ENCODE measurements at regions not wholly inside any gene's neighbourhood (a gene's known extent, or its start where the extent isn't known, plus 50 kb on each side); places are given as distances from the start of the nearest gene placed in this dataset.

DNA sequence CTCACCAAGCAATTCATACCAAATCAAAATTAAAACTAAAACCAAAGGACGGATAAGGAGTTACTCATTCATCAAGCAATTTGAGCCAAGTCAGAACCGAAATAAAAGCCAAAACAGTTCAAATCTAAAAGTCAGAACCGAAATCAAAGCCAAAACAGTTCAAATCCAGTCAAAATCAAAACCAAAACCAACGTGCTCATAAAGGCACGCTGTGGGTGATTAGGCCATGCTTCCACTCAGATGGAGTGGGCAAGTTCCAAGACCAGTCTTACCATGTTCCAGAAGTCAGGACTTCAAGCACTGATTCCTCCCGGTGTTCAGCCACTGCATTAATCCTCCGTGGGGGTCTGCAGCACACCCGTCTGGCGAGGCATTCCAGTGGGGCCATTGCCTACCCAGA lies 409.3 kb downstream of the TGFB2 start:
- peaks cover 7% of the 10 kb centered on the region for H3K4me1 Mint-ChIP-seq
- H3K36me3 Mint-ChIP-seq (ENCODE audit: low read depth) = no peaks in the 10 kb centered on the region
- H3K9me3 Mint-ChIP-seq = peaks cover 36% of the 10 kb centered on the region
- H3K4me3 Mint-ChIP-seq = no peak overlapping the region
- H3K27ac Mint-ChIP-seq = no peak overlapping the region
- H3K27me3 Mint-ChIP-seq (ENCODE audit: low read depth) = peaks cover 10% of the 10 kb centered on the region
- no peak for TF ChIP-seq CTCF (IDR thresholded peaks at IDR 0.05; ENCODE audit: unreplicated experiment in 3 of 3)

- no peak for TF ChIP-seq CTCF (IDR thresholded peaks at IDR 0.05; ENCODE audit: unreplicated experiment in 3 of 3)
- no peaks in the 10 kb centered on the region for H3K36me3 Mint-ChIP-seq (ENCODE audit: low read depth)
- peaks cover 34% of the 10 kb centered on the region for H3K9me3 Mint-ChIP-seq
- H3K27ac Mint-ChIP-seq = no peak overlapping the region
- no peak overlapping the region for H3K4me3 Mint-ChIP-seq
- H3K4me1 Mint-ChIP-seq = peaks cover 7% of the 10 kb centered on the region
- H3K27me3 Mint-ChIP-seq (ENCODE audit: low read depth) = peaks cover 10% of the 10 kb centered on the region
Measured at GRCh38 chr1:218755128-218755527, 410.0 kb downstream of the TGFB2 start.

- H3K36me3 Mint-ChIP-seq (ENCODE audit: low read depth) = no peaks in the 10 kb centered on the region
- H3K4me3 Mint-ChIP-seq = no peak overlapping the region
- peaks cover 19% of the 10 kb centered on the region for H3K4me1 Mint-ChIP-seq
- H3K9me3 Mint-ChIP-seq = peaks cover 24% of the 10 kb centered on the region
- peaks cover 10% of the 10 kb centered on the region for H3K27me3 Mint-ChIP-seq (ENCODE audit: low read depth)
- H3K27ac Mint-ChIP-seq = no peak overlapping the region
- TF ChIP-seq CTCF (IDR thresholded peaks at IDR 0.05; ENCODE audit: unreplicated experiment in 3 of 3) = no peak
Measured at GRCh38 chr1:218759795-218760194, 413.9 kb upstream of the LYPLAL1 start.

GRCh38 chr1:218760601-218761570 lies 412.8 kb upstream of the LYPLAL1 start:
- no peak for TF ChIP-seq CTCF (IDR thresholded peaks at IDR 0.05; ENCODE audit: unreplicated experiment in 3 of 3)
- Mint-ChIP-seq H3K27me3 (ENCODE audit: low read depth) (peaks cover 10% of the 10 kb centered on the region), H3K4me3 (no peak overlapping the region), H3K27ac (no peak overlapping the region), H3K9me3 (peaks cover 13% of the 10 kb centered on the region), H3K36me3 (ENCODE audit: low read depth) (no peaks in the 10 kb centered on the region), H3K4me1 (peaks cover 19% of the 10 kb centered on the region)

DNA sequence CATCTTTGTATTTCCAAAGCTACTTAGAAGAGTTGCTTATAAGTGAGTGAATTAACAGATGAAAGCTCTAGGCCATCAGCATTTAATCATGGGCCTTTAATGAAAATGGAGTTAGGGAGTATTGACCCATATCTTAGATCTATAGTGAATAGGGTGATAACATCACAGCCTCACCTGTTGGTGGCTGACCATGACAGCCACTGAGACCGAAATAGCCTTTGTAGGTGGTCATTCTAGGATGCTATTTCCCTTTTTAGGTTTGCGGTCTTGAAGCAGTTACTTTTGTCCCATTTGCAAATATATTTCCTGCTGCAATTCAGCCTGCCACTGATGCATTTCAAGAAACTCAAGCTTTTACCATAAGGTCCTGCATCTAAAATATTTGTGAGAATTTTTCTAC lies 410.1 kb upstream of the LYPLAL1 start:
- no peaks in the 10 kb centered on the region for H3K9me3 Mint-ChIP-seq
- H3K36me3 Mint-ChIP-seq (ENCODE audit: low read depth) = no peaks in the 10 kb centered on the region
- H3K4me1 Mint-ChIP-seq = peaks cover 14% of the 10 kb centered on the region

More for the DNA sequence above, 410.1 kb upstream of the LYPLAL1 start:
- H3K4me3 Mint-ChIP-seq = no peak overlapping the region
- TF ChIP-seq CTCF (IDR thresholded peaks at IDR 0.05; ENCODE audit: unreplicated experiment in 3 of 3) = no peak
- no peaks in the 10 kb centered on the region for H3K27me3 Mint-ChIP-seq (ENCODE audit: low read depth)
- peak overlapping the region in 1 of 3 experiments; percentile 2 for H3K27ac Mint-ChIP-seq

Data from nephron (organoid).